ENCODE measurements at regions not wholly inside any gene's neighbourhood (a gene's known extent, or its start where the extent isn't known, plus 50 kb on each side); places are given as distances from the start of the nearest gene placed in this dataset.
"Not testable (repeated sequence)": the region's sequence is repeated elsewhere in the genome, so short reads cannot be mapped to it uniquely, and the experiment has no call there.

- DNase-seq (ENCODE audit: low spot score) = no peak
Observed at GRCh38 chr5:158202801-158203200, 343.9 kb upstream of the CLINT1 start.

GRCh38 chr5:158200619-158201018, 341.7 kb upstream of the CLINT1 start:
- no peak for DNase-seq (ENCODE audit: low spot score)

GRCh38 chr5:158198636-158199035, 339.7 kb upstream of the CLINT1 start:
- DNase-seq (ENCODE audit: low spot score) = no peak

GRCh38 chr5:158195416-158196210, 336.7 kb upstream of the CLINT1 start:
- no peak for DNase-seq (ENCODE audit: low spot score)

GRCh38 chr5:158194561-158194976, 335.6 kb upstream of the CLINT1 start:
- DNase-seq (ENCODE audit: low spot score) = no peak

GRCh38 chr5:158193395-158193794, 334.4 kb upstream of the CLINT1 start:
- DNase-seq (ENCODE audit: low spot score) = not testable (repeated sequence)

- no peak for DNase-seq (ENCODE audit: low spot score)
Observed at GRCh38 chr5:158180407-158180806, 321.5 kb upstream of the CLINT1 start.

GRCh38 chr5:158179271-158179670, 320.3 kb upstream of the CLINT1 start:
- DNase-seq (ENCODE audit: low spot score) = no peak

- DNase-seq (ENCODE audit: low spot score) = no peak
Observed at GRCh38 chr5:158178535-158178934, 319.6 kb upstream of the CLINT1 start.

GRCh38 chr5:158177146-158177545, 318.2 kb upstream of the CLINT1 start:
- DNase-seq (ENCODE audit: low spot score) = no peak

- DNase-seq (ENCODE audit: low spot score) = no peak
Observed at GRCh38 chr5:158175934-158176481, 317.1 kb upstream of the CLINT1 start.

- peak; percentile 76 for DNase-seq (ENCODE audit: low spot score)
Observed at GRCh38 chr5:158174918-158175851, 316.2 kb upstream of the CLINT1 start.

- DNase-seq (ENCODE audit: low spot score) = no peak
Observed at GRCh38 chr5:158174026-158174425, 315.1 kb upstream of the CLINT1 start.

GRCh38 chr5:158172005-158172404, 313.1 kb upstream of the CLINT1 start:
- DNase-seq (ENCODE audit: low spot score) = no peak

- DNase-seq (ENCODE audit: low spot score) = no peak
Observed at GRCh38 chr5:158170534-158170933, 311.6 kb upstream of the CLINT1 start.

GRCh38 chr5:158170060-158170459, 311.1 kb upstream of the CLINT1 start:
- no peak for DNase-seq (ENCODE audit: low spot score)

- DNase-seq (ENCODE audit: low spot score) = no peak
Observed at GRCh38 chr5:158166424-158166823, 307.5 kb upstream of the CLINT1 start.

GRCh38 chr5:158165647-158166046, 306.7 kb upstream of the CLINT1 start:
- no peak for DNase-seq (ENCODE audit: low spot score)

GRCh38 chr5:158164296-158165047, 305.5 kb upstream of the CLINT1 start:
- peak; percentile 47 for DNase-seq (ENCODE audit: low spot score)

- DNase-seq (ENCODE audit: low spot score) = no peak
Observed at GRCh38 chr5:158163451-158164295, 304.7 kb upstream of the CLINT1 start.

- DNase-seq (ENCODE audit: low spot score) = no peak
Observed at GRCh38 chr5:158162479-158163034, 303.6 kb upstream of the CLINT1 start.
